HCT116 (cell line): ENCODE measurements at regions not wholly inside any gene's neighbourhood (a gene's known extent, or its start where the extent isn't known, plus 50 kb on each side); places are given as distances from the start of the nearest gene placed in this dataset.

Source experiments
- ATAC-seq: fragments of 200-7000 bp; cut with Tn5 transposase; 2 replicates; pipeline ENCODE4 v1.9.1; 2020; ENCODE audit warnings: mild to moderate bottlenecking, moderate library complexity
- BruUV-seq: library from RNA; stranded (reverse); fragments of 400-500 nt; replicated peaks from 2 replicates; lab custom pipeline; 2021; lab: Mats Ljungman, UMichigan
- CTCF ChIA-PET: fragments of 300-600 bp; sonication (Branson Sonifier 250); formaldehyde crosslinking; loops from one replicate; lab custom pipeline; 2021; ENCODE audit warnings: antibody characterized with exemption; lab: Charles Lee
- POLR2A ChIA-PET: fragments of 300-600, 350-600 bp; sonication (Branson Sonifier 250); formaldehyde crosslinking; loops from one replicate; lab custom pipeline; 2021; ENCODE audit warnings: antibody characterized with exemption; lab: Charles Lee
- RAD21 ChIA-PET, 2 experiments: fragments of 300-600 bp; sonication (Branson Sonifier 250); formaldehyde crosslinking; loops; one replicate each; lab custom pipeline; 2023; ENCODE audit warnings: low total read pairs in 2 of 2; ENCODE audit not compliant: uncharacterized antibody in 2 of 2, unreplicated experiment in 2 of 2, low non-redundant PET in 1 of 2; lab: Charles Lee
- DNase-seq: peaks from one replicate; pipeline ENCODE4 v3.0.0-alpha.2; 2010; ENCODE audit warnings: low read depth, low spot score
- H2AFZ ChIP-seq: fragments of 200-600 bp; shearing (Covaris generic), sonication (generic); 2 replicates; pipeline ENCODE4 v1.6.1; 2017; ENCODE audit warnings: low read depth, mixed run types, mixed read lengths, antibody characterized with exemption, low read length; ENCODE audit not compliant: poor library complexity, severe bottlenecking
- H3K27ac ChIP-seq: 2 replicates; pipeline ENCODE4 v1.5.1; 2012; ENCODE audit warnings: low read depth, low read length
- H3K27me3 ChIP-seq: fragments of 200-600 bp; sonication (generic); 2 replicates; pipeline ENCODE4 v1.6.1; 2016; ENCODE audit warnings: mixed run types, low read length, mixed read lengths; ENCODE audit not compliant: insufficient read depth
- H3K36me3 ChIP-seq, 2 experiments: fragments of 200-500 bp in 1 of 2; fragments of 200-600 bp in 1 of 2; sonication (Bioruptor generic) in 1 of 2; sonication (generic) in 1 of 2; 2 replicates each; pipeline versions ENCODE4 v1.5.1 to v1.6.1; 2014 to 2016; ENCODE audit warnings: low read length in 2 of 2, inconsistent platforms in 1 of 2, mixed read lengths in 1 of 2, mixed run types in 1 of 2; ENCODE audit not compliant: insufficient read depth in 2 of 2, control insufficient read depth in 1 of 2
- H3K4me1 ChIP-seq, 2 experiments: fragments of 200-600 bp in 1 of 2; sonication (generic) in 1 of 2; 2 replicates each; pipeline versions ENCODE4 v1.5.1 to v1.6.1; 2012 to 2017; ENCODE audit warnings: low read length in 2 of 2, inconsistent platforms in 1 of 2, mild to moderate bottlenecking in 1 of 2, mixed read lengths in 1 of 2, mixed run types in 1 of 2, moderate library complexity in 1 of 2; ENCODE audit not compliant: insufficient read depth in 2 of 2, control insufficient read depth in 1 of 2
- H3K4me2 ChIP-seq: fragments of 200-600 bp; sonication (generic); 2 replicates; pipeline ENCODE4 v1.6.1; 2017; ENCODE audit warnings: mixed run types, low read length, mixed read lengths
- H3K4me3 ChIP-seq, 2 experiments: fragments of 200-600 bp in 1 of 2; sonication (generic) in 1 of 2; replicated peaks in 1 of 2; 2 replicates each; pipeline ENCODE4 v1.5.1; 2011 to 2016; ENCODE audit warnings: low read length in 2 of 2, control low read depth in 1 of 2, low read depth in 1 of 2, mild to moderate bottlenecking in 1 of 2, mixed read lengths in 1 of 2, mixed run types in 1 of 2
- H3K79me2 ChIP-seq: fragments of 200-600 bp; sonication (generic); 2 replicates; pipeline ENCODE4 v1.6.1; 2017; ENCODE audit warnings: mild to moderate bottlenecking, mixed run types, low read length, moderate library complexity, mixed read lengths; ENCODE audit not compliant: insufficient read depth
- H3K9ac ChIP-seq: fragments of 200-600 bp; sonication (generic); 2 replicates; pipeline ENCODE4 v1.6.1; 2016; ENCODE audit warnings: low read length, mixed read lengths
- H3K9me2 ChIP-seq: fragments of 200-600 bp; sonication (generic), shearing (Covaris generic); 2 replicates; pipeline ENCODE4 v1.6.1; 2017; ENCODE audit warnings: mixed run types, mild to moderate bottlenecking, moderate library complexity; ENCODE audit not compliant: insufficient read depth
- H3K9me3 ChIP-seq, 2 experiments: fragments of 200-500 bp in 1 of 2; fragments of 200-600 bp in 1 of 2; sonication (Bioruptor generic) in 1 of 2; sonication (generic) in 1 of 2; 2 replicates each; pipeline ENCODE4 v1.6.1; 2014 to 2017; ENCODE audit warnings: low read length in 2 of 2, mixed read lengths in 2 of 2, inconsistent platforms in 1 of 2, low read depth in 1 of 2, mild to moderate bottlenecking in 1 of 2, mixed run types in 1 of 2, moderate library complexity in 1 of 2; ENCODE audit not compliant: control insufficient read depth in 1 of 2, insufficient read depth in 1 of 2
- H4K20me1 ChIP-seq: fragments of 200-600 bp; sonication (generic), shearing (Covaris generic); 2 replicates; pipeline ENCODE4 v1.6.1; 2017; ENCODE audit warnings: mixed run types, mild to moderate bottlenecking, moderate library complexity; ENCODE audit not compliant: insufficient read depth
- CEBPB ChIP-seq: IDR thresholded peaks from 2 replicates; pipeline ENCODE4 v1.6.1; 2012; ENCODE audit warnings: low read depth
- CTCF ChIP-seq, 3 experiments: fragments of 200-600 bp in 1 of 3; sonication (generic) in 1 of 3; IDR thresholded peaks in 2 of 3; conservative IDR thresholded peaks in 1 of 3; 2 replicates each; pipeline ENCODE4 v1.5.1; 2012 to 2017; ENCODE audit warnings: low read depth in 2 of 3, low read length in 2 of 3, antibody characterized with exemption in 1 of 3, borderline replicate concordance in 1 of 3, control low read depth in 1 of 3, mild to moderate bottlenecking in 1 of 3, mixed read lengths in 1 of 3, mixed run types in 1 of 3, moderate library complexity in 1 of 3; ENCODE audit not compliant: insufficient read depth in 1 of 3
- EZH2 ChIP-seq: fragments of 200-600 bp; sonication (generic); IDR thresholded peaks from 2 replicates; pipeline ENCODE4 v1.6.1; 2017; ENCODE audit warnings: antibody characterized with exemption, mixed run types
- JUND ChIP-seq: IDR thresholded peaks from 2 replicates; pipeline ENCODE4 v1.6.1; 2012
- POLR2AphosphoS5 ChIP-seq: IDR thresholded peaks from 2 replicates; pipeline ENCODE4 v1.6.1; 2011; ENCODE audit warnings: mild to moderate bottlenecking, low read depth, low read length, moderate library complexity
- REST ChIP-seq: IDR thresholded peaks from 2 replicates; pipeline ENCODE4 v1.6.1; 2012; ENCODE audit warnings: low read depth
- SP1 ChIP-seq: IDR thresholded peaks from 2 replicates; pipeline ENCODE4 v1.6.1; 2012; ENCODE audit warnings: low read depth
- TCF7L2 ChIP-seq: IDR thresholded peaks from 2 replicates; pipeline ENCODE4 v1.7.0; 2011; ENCODE audit warnings: borderline replicate concordance, inconsistent platforms; ENCODE audit not compliant: insufficient read depth, insufficient read length; ENCODE audit errors: extremely low read depth
- YY1 ChIP-seq: IDR thresholded peaks from 2 replicates; pipeline ENCODE4 v1.6.1; 2011; ENCODE audit warnings: low read length, low read depth, moderate library complexity, mild to moderate bottlenecking; ENCODE audit not compliant: insufficient replicate concordance; ENCODE audit errors: extremely low read depth
- intact Hi-C: fragments of 100-400 bp; cut with micrococcal nuclease; formaldehyde crosslinking; loops from 2 replicates; pipeline ENCODE4 v1.10.0; 2022

- H3K36me3 ChIP-seq: no peaks in the 10 kb centered on the region
- H3K9me2 ChIP-seq: no peaks in the 10 kb centered on the region
- ATAC-seq (no peak), DNase-seq (no peak)
- no peaks in the 10 kb centered on the region for H4K20me1 ChIP-seq
- H3K27ac ChIP-seq: no peak overlapping the region
- H2AFZ ChIP-seq: no peak overlapping the region
- ChIA-PET POLR2A (no interaction called here), CTCF (no interaction called here), RAD21 (no interaction called here)
- BruUV-seq: no TSS peak
- no peaks in the 10 kb centered on the region for H3K79me2 ChIP-seq
- H3K9me3 ChIP-seq: no peaks in the 10 kb centered on the region
- H3K4me1 ChIP-seq: no peaks in the 10 kb centered on the region
- intact Hi-C loops: no loop called here
- peak; percentile 79; the same call in 1 of the 2 replicates for TF ChIP-seq EZH2
- no peak for TF ChIP-seq REST
- TF ChIP-seq TCF7L2: no peak
- TF ChIP-seq CEBPB: no peak
- no peak for TF ChIP-seq POLR2AphosphoS5
- no peak for TF ChIP-seq YY1
- no peak for TF ChIP-seq SP1
- TF ChIP-seq CTCF (IDR thresholded peaks at IDR 0.05 in 2 of 3, conservative IDR thresholded peaks at IDR 0.05 in 1 of 3; ENCODE audit: borderline replicate concordance in 1 of 3, insufficient read depth in 1 of 3, low read depth in 2 of 3, low read length in 2 of 3): no peak
- TF ChIP-seq JUND: no peak
- no peak overlapping the region for H3K4me2 ChIP-seq
- no peak overlapping the region for H3K4me3 ChIP-seq
- no peak overlapping the region for H3K9ac ChIP-seq
- peaks cover 87% of the 10 kb centered on the region for H3K27me3 ChIP-seq
Measured at GRCh38 chr10:112087953-112088456, 95.6 kb downstream of the GPAM start.
